Stomach (tissue), 4 donors: ENCODE measurements at regions not wholly inside any gene's neighbourhood (a gene's known extent, or its start where the extent isn't known, plus 50 kb on each side); places are given as distances from the start of the nearest gene placed in this dataset.

Experiments
- EP300 ChIP-seq: sonication (generic); formaldehyde crosslinking; IDR thresholded peaks from one replicate; pipeline ENCODE4 v1.6.1; 2017; ENCODE audit warnings: antibody characterized with exemption
- POLR2A ChIP-seq, 4 donors: fragments of 450-650 bp; IDR thresholded peaks; one replicate each; pipeline ENCODE4 v1.6.1; 2016; ENCODE audit warnings: antibody characterized with exemption in 4 of 4, control low read depth in 2 of 4, mild to moderate bottlenecking in 1 of 4, moderate library complexity in 1 of 4
- POLR2AphosphoS5 ChIP-seq, 3 donors: sonication (generic); formaldehyde crosslinking; IDR thresholded peaks; one replicate each; pipeline ENCODE4 v1.6.1; 2016; ENCODE audit warnings: antibody characterized with exemption in 3 of 3
- TF ChIP-seq, protein P1 (sequence below), 7 experiments: fragments of 450-650 bp in 4 of 7; fragments of 200-600 bp in 3 of 7; sonication (generic) in 3 of 7; IDR thresholded peaks; one replicate each; pipeline ENCODE4 v1.5.1; 2016 to 2019; ENCODE audit warnings: antibody characterized with exemption in 7 of 7, control low read depth in 2 of 7, mild to moderate bottlenecking in 1 of 7

- TF ChIP-seq, protein P1, sequence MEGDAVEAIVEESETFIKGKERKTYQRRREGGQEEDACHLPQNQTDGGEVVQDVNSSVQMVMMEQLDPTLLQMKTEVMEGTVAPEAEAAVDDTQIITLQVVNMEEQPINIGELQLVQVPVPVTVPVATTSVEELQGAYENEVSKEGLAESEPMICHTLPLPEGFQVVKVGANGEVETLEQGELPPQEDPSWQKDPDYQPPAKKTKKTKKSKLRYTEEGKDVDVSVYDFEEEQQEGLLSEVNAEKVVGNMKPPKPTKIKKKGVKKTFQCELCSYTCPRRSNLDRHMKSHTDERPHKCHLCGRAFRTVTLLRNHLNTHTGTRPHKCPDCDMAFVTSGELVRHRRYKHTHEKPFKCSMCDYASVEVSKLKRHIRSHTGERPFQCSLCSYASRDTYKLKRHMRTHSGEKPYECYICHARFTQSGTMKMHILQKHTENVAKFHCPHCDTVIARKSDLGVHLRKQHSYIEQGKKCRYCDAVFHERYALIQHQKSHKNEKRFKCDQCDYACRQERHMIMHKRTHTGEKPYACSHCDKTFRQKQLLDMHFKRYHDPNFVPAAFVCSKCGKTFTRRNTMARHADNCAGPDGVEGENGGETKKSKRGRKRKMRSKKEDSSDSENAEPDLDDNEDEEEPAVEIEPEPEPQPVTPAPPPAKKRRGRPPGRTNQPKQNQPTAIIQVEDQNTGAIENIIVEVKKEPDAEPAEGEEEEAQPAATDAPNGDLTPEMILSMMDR (IDR thresholded peaks at IDR 0.05), result no peak
- TF ChIP-seq POLR2A (IDR thresholded peaks at IDR 0.05), result no peak
- no peak for TF ChIP-seq POLR2AphosphoS5 (IDR thresholded peaks at IDR 0.05)
- TF ChIP-seq EP300, result no peak
Observed at GRCh38 chr5:30287890-30288289, 905.6 kb upstream of the CDH6 start.
